ENCODE measurements at regions not wholly inside any gene's neighbourhood (a gene's known extent, or its start where the extent isn't known, plus 50 kb on each side); places are given as distances from the start of the nearest gene placed in this dataset.

DNA sequence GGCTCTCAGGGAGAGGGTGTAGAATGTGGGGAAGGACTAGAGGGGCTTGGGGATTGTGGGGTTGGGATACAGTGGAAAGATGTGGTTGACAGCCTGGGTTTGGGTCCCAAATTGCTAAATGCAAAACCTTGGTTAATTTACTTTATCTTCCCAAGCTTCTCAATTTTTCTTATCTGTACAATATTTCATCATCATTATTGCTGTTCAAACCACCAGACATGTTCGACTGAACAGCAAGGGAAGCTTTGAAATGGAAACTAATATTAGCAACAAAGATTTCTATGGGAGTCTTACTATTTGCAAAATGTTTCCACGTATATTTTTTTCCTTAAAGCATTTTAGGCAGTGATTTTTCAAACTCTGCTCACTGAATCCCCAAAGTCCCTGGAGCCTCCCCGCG, 67.0 kb upstream of the KAZN start:
- TF ChIP-seq, protein P1, sequence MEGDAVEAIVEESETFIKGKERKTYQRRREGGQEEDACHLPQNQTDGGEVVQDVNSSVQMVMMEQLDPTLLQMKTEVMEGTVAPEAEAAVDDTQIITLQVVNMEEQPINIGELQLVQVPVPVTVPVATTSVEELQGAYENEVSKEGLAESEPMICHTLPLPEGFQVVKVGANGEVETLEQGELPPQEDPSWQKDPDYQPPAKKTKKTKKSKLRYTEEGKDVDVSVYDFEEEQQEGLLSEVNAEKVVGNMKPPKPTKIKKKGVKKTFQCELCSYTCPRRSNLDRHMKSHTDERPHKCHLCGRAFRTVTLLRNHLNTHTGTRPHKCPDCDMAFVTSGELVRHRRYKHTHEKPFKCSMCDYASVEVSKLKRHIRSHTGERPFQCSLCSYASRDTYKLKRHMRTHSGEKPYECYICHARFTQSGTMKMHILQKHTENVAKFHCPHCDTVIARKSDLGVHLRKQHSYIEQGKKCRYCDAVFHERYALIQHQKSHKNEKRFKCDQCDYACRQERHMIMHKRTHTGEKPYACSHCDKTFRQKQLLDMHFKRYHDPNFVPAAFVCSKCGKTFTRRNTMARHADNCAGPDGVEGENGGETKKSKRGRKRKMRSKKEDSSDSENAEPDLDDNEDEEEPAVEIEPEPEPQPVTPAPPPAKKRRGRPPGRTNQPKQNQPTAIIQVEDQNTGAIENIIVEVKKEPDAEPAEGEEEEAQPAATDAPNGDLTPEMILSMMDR (IDR thresholded peaks at IDR 0.05) = no peak
- no peak for TF ChIP-seq EZH2 (IDR thresholded peaks at IDR 0.05; ENCODE audit: borderline replicate concordance, insufficient read depth, low read depth, low read length, poor library complexity, severe bottlenecking)

Data from B cell (primary cell).